Activated T-helper 1 cell treated with anti-CD3 and anti-CD28 coated beads, Interleukin-12 subunit alpha, Interleukin-12 subunit beta, Interleukin-2, Interleukin-4 antibody, amounts not matched to agents 30 ng/mL and 10 ng/mL and 1 ng/mL, durations not matched to agents 14 hours and 24 hours and 36 hours (primary cell): ENCODE measurements at regions not wholly inside any gene's neighbourhood (a gene's known extent, or its start where the extent isn't known, plus 50 kb on each side); places are given as distances from the start of the nearest gene placed in this dataset.

Experiments used
- DNase-seq: peaks from one replicate; pipeline ENCODE4 v3.0.0; 2021; ENCODE audit warnings: low spot score
- H3K27ac Mint-ChIP-seq: one replicate; pipeline ENCODE4 v1.8.0; 2021; ENCODE audit warnings: mild to moderate bottlenecking, mixed read lengths
- H3K27me3 Mint-ChIP-seq: one replicate; pipeline ENCODE4 v1.8.0; 2022; ENCODE audit warnings: mild to moderate bottlenecking, moderate library complexity, mixed read lengths; ENCODE audit not compliant: insufficient read depth
- H3K36me3 Mint-ChIP-seq: one replicate; pipeline ENCODE4 v1.8.0; 2021; ENCODE audit warnings: low read depth, mixed read lengths
- H3K4me1 Mint-ChIP-seq: one replicate; pipeline ENCODE4 v1.8.0; 2021; ENCODE audit warnings: low read depth, mixed read lengths
- H3K4me3 Mint-ChIP-seq: one replicate; pipeline ENCODE4 v1.8.0; 2021; ENCODE audit warnings: mild to moderate bottlenecking, moderate library complexity, mixed read lengths
- H3K9me3 Mint-ChIP-seq: one replicate; pipeline ENCODE4 v1.8.0; 2021; ENCODE audit warnings: mixed read lengths
- intact Hi-C: fragments of 100-400 bp; cut with micrococcal nuclease; formaldehyde crosslinking; loops from one replicate; pipeline ENCODE4 v1.15.1; 2024

DNA sequence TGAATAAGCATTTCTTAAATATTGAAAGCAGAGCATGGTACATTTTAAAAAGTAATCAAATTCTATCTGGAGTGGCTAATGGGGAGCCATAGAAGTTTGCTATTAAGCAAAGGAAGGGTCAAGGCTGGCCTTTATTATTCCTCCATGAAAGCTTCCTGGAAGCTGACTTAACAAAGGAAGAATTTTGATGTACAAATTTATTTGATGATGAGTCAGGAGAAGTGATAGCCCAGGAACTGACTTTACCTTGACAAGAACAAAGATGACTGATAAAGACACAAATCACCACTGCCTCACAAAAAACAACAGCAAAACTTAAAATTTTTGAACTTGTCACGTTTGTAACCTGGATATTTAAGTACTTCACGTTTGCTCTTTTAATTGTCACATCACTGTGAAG lies 872.1 kb downstream of the PCDH7 start:
- Mint-ChIP-seq H3K27me3 (no peaks in the 10 kb centered on the region), H3K36me3 (no peaks in the 10 kb centered on the region), H3K27ac (no peak overlapping the region), H3K9me3 (peaks cover 15% of the 10 kb centered on the region), H3K4me1 (no peaks in the 10 kb centered on the region), H3K4me3 (no peak overlapping the region)
- DNase-seq, result no peak
- intact Hi-C loops, result no loop called here

DNA sequence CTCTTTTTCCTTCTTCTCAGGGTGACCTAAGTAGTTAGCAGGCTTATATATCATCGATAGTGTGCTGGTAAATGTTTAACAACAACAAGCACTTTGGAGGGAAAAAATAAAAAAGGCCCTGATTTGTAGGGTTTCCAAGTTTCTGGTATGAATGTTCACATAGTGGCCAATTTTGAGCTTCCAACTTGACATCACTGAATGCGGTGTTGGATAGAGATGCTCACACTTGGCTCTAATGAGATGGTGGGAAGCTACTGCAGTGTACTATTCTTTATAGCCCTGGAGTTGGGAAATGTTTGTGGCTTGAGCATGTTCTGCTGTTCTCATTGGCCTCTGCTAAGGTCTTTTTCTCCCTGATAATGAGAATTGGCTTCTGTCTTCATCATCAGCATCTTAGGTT lies 875.3 kb downstream of the PCDH7 start:
- intact Hi-C loops, result no loop called here
- Mint-ChIP-seq H3K4me1 (no peaks in the 10 kb centered on the region), H3K9me3 (peaks cover 16% of the 10 kb centered on the region), H3K27ac (no peak overlapping the region), H3K36me3 (no peaks in the 10 kb centered on the region), H3K27me3 (no peaks in the 10 kb centered on the region), H3K4me3 (no peak overlapping the region)
- DNase-seq, result no peak

DNA sequence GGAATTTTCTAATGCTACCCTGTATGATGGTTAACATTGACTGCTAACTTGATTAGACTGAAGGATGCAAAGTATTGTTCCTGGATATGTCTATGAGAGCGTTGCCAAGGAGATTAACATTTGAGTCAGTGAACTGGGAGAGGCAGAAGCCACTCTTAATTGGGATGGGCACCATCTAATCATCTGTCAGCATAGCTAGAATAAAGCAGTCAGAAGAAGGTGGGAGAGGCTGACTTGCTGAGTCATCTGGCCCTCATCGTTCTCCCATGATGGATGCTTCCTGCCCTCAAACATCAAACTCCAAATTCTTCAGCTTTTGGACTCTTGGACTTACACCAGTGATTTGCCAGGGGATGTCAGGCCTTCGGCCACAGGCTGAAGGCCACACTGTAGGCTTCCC lies 878.5 kb downstream of the PCDH7 start:
- no peaks in the 10 kb centered on the region for H3K36me3 Mint-ChIP-seq
- H3K4me1 Mint-ChIP-seq, result no peaks in the 10 kb centered on the region
- H3K27ac Mint-ChIP-seq, result no peak overlapping the region
- no peak for DNase-seq
- intact Hi-C loops, result no loop called here
- no peaks in the 10 kb centered on the region for H3K27me3 Mint-ChIP-seq
- no peak overlapping the region for H3K4me3 Mint-ChIP-seq
- H3K9me3 Mint-ChIP-seq, result peaks cover 13% of the 10 kb centered on the region

DNA sequence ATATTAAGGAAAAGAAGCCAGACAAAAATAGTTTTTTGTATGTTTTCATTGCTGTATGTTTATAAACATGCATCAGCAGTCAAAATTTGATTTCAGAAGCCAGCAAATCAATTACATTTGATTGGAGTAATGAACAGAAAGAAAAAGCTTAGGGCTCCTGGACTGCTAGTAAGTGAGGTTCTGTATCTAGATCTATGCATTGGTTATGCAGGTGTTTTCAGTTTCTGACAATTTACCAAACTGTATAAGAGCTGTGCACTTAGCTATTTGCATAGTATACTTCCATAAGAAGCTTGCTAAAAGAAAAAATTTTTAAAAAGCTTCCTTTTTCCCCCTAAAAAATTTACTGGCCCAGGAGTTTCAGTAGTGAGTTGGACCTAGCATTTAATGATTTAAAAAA lies 881.6 kb downstream of the PCDH7 start:
- intact Hi-C loops, result no loop called here
- Mint-ChIP-seq H3K4me1 (no peaks in the 10 kb centered on the region), H3K36me3 (no peaks in the 10 kb centered on the region), H3K4me3 (no peak overlapping the region), H3K27ac (no peak overlapping the region), H3K27me3 (no peaks in the 10 kb centered on the region), H3K9me3 (peaks cover 11% of the 10 kb centered on the region)
- DNase-seq, result no peak

DNA sequence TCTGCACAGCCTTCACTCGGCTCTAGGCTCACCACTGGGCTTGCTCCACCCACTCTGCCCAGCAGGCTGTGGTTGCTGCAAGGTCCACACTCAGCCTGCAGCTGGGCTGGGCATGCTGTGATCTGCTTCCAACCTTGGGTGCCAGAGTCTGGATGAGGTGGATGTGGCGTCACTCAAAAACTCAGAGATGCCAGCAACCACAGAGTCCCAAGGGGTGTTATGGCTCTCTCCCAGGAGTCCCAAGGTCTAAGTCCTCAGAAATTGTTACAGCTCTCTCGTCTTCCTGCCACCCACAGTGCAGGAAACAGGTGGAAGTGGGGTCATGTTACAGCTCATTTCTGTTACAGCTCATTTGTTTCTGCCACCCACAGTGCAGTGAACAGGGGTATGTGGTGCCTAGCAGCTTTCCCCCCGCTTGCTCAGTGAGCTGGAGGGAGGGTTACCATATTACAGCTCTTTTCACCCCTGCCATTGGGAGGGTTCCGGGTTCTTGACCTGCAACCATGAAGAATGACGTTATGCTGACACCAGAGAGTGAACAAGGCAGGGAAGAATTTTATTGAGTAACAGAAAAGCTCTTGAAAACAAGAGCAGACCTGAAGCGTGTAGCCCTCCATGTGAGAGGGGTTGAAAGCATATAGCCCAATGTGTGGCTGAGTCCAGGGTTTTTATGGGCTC lies 893.9 kb downstream of the PCDH7 start:
- peaks cover 3% of the 10 kb centered on the region for H3K9me3 Mint-ChIP-seq
- no peak overlapping the region for H3K4me3 Mint-ChIP-seq
- no peaks in the 10 kb centered on the region for H3K4me1 Mint-ChIP-seq
- H3K27me3 Mint-ChIP-seq, result no peaks in the 10 kb centered on the region
- no peak for DNase-seq
- no peaks in the 10 kb centered on the region for H3K36me3 Mint-ChIP-seq
- intact Hi-C loops, result no loop called here
- no peak overlapping the region for H3K27ac Mint-ChIP-seq

DNA sequence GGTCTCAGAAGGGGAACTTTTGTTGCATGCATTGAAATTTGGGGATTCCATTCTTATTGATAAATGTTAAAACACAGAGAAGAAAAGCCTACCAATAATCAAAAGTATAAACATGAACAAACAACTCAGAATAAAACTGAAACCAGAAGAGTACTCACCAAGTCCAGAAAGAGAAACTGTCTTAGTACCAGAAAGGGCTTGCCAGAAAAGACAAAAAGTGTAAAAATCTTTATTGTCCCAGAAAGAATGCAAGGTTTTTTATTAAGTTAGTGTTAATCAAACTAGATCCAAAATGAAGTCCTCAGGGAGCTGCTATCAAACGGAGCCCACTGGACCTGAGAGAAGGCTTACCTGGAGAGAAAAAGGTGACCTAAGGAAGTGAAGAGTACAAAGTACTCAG lies 897.5 kb downstream of the PCDH7 start:
- intact Hi-C loops, result no loop called here
- peaks cover under 1% of the 10 kb centered on the region for H3K9me3 Mint-ChIP-seq

DNA sequence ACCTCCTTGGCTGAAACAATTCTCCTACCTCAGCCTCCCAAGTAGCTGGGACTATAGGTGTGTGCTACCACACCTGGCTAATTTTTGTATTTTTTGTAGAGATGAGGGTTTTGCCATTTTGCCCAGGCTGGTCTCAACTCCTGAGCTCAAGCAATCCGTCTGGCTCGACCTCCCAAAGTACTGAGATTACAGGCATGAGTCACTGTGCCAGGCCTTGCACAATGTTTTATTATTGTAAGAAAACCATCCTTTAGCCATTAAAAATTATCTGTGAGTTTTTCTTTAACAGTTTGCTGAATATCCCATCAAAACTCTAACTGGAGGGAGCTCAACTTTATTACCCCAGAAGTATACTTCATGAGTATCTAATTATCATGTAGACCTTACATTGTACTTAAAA lies 900.3 kb downstream of the PCDH7 start:
- intact Hi-C loops, result no loop called here
- H3K4me1 Mint-ChIP-seq, result no peaks in the 10 kb centered on the region
- DNase-seq, result no peak
- H3K4me3 Mint-ChIP-seq, result no peak overlapping the region
- peaks cover 6% of the 10 kb centered on the region for H3K9me3 Mint-ChIP-seq
- H3K27ac Mint-ChIP-seq, result no peak overlapping the region
- H3K27me3 Mint-ChIP-seq, result no peaks in the 10 kb centered on the region
- no peaks in the 10 kb centered on the region for H3K36me3 Mint-ChIP-seq

More for the DNA sequence above, 897.5 kb downstream of the PCDH7 start:
- Mint-ChIP-seq H3K27ac (no peak overlapping the region), H3K4me1 (no peaks in the 10 kb centered on the region), H3K36me3 (no peaks in the 10 kb centered on the region), H3K27me3 (no peaks in the 10 kb centered on the region), H3K4me3 (no peak overlapping the region)
- DNase-seq, result no peak

DNA sequence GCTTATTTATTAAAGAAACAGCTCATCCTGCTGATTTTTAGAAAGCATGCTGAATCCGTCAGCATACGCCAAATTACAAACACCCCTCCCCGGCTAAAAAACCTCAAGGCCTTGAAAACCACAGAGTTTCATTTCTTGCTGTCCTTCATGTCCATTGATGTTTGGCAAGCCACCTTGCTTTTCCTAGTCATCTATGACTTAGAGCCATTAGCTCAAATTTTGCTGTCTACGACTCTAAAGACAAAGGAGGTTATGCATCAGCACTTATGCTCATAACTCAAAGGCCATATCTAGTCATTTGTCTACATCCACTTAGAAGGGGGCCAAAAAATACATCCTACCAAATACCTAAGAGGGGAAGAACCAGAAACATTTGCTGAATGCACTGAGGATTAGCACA lies 925.1 kb downstream of the PCDH7 start:
- intact Hi-C loops, result no loop called here
- Mint-ChIP-seq H3K4me3 (no peak overlapping the region), H3K4me1 (no peaks in the 10 kb centered on the region), H3K9me3 (no peaks in the 10 kb centered on the region), H3K27me3 (no peaks in the 10 kb centered on the region), H3K36me3 (no peaks in the 10 kb centered on the region), H3K27ac (no peak overlapping the region)
- no peak for DNase-seq

DNA sequence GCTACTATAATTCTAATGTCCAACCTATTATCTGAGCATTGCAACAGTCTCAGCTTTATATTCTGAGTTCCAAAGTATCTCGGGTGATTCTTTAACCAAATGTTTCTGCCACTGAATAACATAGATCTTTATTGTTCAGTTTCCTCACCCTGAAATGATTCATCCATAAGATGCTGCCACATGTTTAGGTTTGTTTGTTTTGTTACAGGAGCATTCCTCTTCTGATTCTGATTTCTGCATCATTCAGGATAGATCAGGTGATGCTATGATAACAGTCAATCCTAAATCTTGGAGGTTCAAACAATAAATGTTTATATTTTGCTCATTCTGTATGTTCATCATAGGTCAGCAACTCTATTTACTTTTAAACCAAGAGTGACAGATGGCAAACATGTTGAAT lies 927.6 kb downstream of the PCDH7 start:
- no peaks in the 10 kb centered on the region for H3K4me1 Mint-ChIP-seq
- no peak overlapping the region for H3K27ac Mint-ChIP-seq
- intact Hi-C loops, result no loop called here
- H3K9me3 Mint-ChIP-seq, result peaks cover under 1% of the 10 kb centered on the region
- H3K27me3 Mint-ChIP-seq, result no peaks in the 10 kb centered on the region
- DNase-seq, result no peak
- no peak overlapping the region for H3K4me3 Mint-ChIP-seq
- no peaks in the 10 kb centered on the region for H3K36me3 Mint-ChIP-seq

DNA sequence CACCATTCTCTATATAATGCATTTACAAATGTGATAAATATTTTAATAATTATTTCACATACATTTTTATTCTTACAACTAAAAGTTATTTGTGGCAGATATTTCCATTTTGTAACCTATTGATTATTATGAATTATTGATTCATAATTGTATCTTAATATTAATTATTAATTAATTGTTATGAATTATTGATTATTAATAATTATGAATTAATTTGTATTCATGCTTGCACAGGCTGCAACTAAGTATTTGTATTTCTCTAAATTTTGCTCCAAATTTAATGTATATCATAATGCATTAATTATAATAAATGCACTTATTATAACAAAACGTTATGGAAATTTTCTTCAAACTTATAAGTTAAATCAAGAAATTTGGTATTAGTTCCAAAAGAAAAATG lies 929.7 kb downstream of the PCDH7 start:
- Mint-ChIP-seq H3K36me3 (no peaks in the 10 kb centered on the region), H3K4me3 (no peak overlapping the region), H3K9me3 (peaks cover 5% of the 10 kb centered on the region), H3K27me3 (no peaks in the 10 kb centered on the region), H3K4me1 (no peaks in the 10 kb centered on the region), H3K27ac (no peak overlapping the region)
- intact Hi-C loops, result no loop called here
- no peak for DNase-seq

DNA sequence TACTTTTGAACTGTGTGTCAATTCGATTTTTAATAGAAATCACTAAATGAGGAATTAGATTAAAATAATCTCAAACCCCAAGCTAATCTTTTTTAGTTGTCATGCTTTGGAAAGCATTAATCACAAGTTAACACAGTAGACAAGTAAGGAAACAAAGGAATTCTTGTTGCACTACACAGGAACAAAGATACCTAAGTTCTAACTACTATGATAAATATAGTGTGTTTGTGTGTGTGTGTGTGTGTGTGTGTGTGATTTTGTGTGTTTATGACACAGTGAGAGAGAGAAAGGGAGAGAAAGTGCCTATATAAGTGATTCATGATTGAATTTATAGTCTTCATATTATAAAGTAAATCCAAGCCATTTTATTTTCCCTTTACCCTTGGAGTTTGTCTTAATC lies 931.4 kb downstream of the PCDH7 start:
- Mint-ChIP-seq H3K4me3 (no peak overlapping the region), H3K36me3 (no peaks in the 10 kb centered on the region), H3K9me3 (peaks cover 6% of the 10 kb centered on the region), H3K27me3 (no peaks in the 10 kb centered on the region), H3K27ac (no peak overlapping the region), H3K4me1 (no peaks in the 10 kb centered on the region)
- intact Hi-C loops, result no loop called here
- DNase-seq, result no peak

DNA sequence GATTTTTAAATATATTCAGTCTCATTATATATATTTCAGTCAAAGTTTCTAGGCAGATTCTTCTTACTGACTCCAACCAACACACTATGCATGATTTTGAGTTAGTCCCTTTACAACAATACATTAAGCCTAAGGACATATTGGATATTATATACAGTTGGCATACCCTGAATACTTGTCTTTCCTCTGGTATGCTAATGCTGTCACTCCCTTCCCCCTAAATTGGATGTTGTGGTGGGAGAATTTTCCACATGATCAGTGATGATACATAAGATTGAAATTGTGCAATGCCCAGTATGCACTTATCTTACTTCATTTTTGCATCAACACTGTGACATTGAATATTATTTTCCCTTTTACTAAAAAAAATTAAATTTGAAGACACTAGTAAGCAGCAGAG lies 935.2 kb downstream of the PCDH7 start:
- no peak for DNase-seq
- Mint-ChIP-seq H3K9me3 (peaks cover 11% of the 10 kb centered on the region), H3K27me3 (no peaks in the 10 kb centered on the region), H3K36me3 (no peaks in the 10 kb centered on the region), H3K27ac (no peak overlapping the region), H3K4me3 (no peak overlapping the region), H3K4me1 (no peaks in the 10 kb centered on the region)
- intact Hi-C loops, result no loop called here

DNA sequence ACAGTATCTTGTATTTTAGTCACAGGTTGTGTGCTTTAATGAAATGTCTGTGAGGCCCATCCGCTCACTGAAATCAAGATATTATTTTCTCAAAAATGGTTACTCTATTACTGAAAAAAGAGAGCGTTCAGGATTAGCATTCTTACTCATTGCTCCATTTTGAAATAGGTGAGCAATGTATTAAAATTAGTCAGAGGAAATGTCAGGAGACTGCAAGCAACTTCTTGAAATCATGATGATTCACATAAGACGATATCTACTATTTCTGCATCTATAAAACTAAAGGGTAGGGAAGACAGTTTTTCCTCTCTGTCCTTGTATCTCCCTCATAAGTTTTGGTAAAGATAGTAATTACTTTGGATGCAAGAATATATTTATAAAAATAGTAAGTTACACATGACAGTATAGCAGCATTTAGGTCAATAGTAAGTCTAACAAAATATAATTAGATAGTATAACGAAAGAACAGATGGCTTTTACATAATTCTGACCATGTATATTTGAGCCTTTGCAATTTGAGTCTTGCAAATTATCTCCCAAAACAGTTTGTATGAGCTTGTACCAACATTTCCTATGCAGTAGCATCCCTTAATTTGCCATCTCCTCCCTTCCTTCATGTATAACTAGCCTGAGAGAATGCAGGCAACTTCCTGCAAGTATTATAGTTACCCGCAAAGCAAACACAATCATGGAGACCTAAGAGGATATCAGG lies 937.8 kb downstream of the PCDH7 start:
- Mint-ChIP-seq H3K36me3 (no peaks in the 10 kb centered on the region), H3K4me3 (no peak overlapping the region)
- intact Hi-C loops, result no loop called here

DNA sequence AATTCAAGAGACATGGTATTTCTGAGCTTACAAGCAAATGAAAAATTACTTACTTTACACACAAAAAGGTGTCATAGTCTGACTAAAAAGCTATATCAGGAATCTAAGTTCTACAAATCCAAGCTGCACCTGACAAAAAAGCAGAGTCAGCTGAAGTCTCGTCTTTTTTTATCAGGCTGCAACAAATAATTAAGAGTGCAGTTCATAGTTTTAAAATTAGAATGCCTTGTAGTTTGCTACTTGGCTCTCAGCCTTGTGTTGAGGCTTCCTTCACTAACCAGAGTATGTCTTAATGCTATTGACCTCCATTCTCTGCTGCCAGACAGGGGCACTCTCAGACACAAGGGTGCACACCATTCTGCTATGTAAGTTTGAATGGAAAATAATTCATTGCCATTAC lies 940.7 kb downstream of the PCDH7 start:
- Mint-ChIP-seq H3K4me3 (no peak overlapping the region), H3K36me3 (no peaks in the 10 kb centered on the region), H3K27me3 (no peaks in the 10 kb centered on the region), H3K9me3 (peaks cover 6% of the 10 kb centered on the region), H3K4me1 (no peaks in the 10 kb centered on the region), H3K27ac (no peak overlapping the region)
- no peak for DNase-seq
- intact Hi-C loops, result no loop called here

More for the DNA sequence above, 937.8 kb downstream of the PCDH7 start:
- H3K9me3 Mint-ChIP-seq, result peaks cover 8% of the 10 kb centered on the region
- no peak overlapping the region for H3K27ac Mint-ChIP-seq
- no peak for DNase-seq
- no peaks in the 10 kb centered on the region for H3K27me3 Mint-ChIP-seq
- no peaks in the 10 kb centered on the region for H3K4me1 Mint-ChIP-seq
